ENCODE measurements at regions not wholly inside any gene's neighbourhood (a gene's known extent, or its start where the extent isn't known, plus 50 kb on each side); places are given as distances from the start of the nearest gene placed in this dataset.

- no peak for DNase-seq (ENCODE audit: low read depth)
- TF ChIP-seq CTCF (conservative IDR thresholded peaks at IDR 0.05; ENCODE audit: low read depth, low read length): no peak
- no peak overlapping the region for H3K4me3 ChIP-seq (ENCODE audit: low read depth, low read length)
These were observed 79.4 kb upstream of the EN2 start for GRCh38 chr7:155378580-155378934.

GRCh38 chr7:155378959-155379871, 78.7 kb upstream of the EN2 start:
- no peak overlapping the region for H3K4me3 ChIP-seq (ENCODE audit: low read depth, low read length)
- no peak for DNase-seq (ENCODE audit: low read depth)
- TF ChIP-seq CTCF (conservative IDR thresholded peaks at IDR 0.05; ENCODE audit: low read depth, low read length): no peak

GRCh38 chr7:155380221-155380861, 77.6 kb upstream of the EN2 start:
- H3K4me3 ChIP-seq (ENCODE audit: low read depth, low read length): no peak overlapping the region
- peak; percentile 80 for DNase-seq (ENCODE audit: low read depth)
- peak; percentile 86 for TF ChIP-seq CTCF (conservative IDR thresholded peaks at IDR 0.05; ENCODE audit: low read depth, low read length)

GRCh38 chr7:155380976-155381851, 76.7 kb upstream of the EN2 start:
- TF ChIP-seq CTCF (conservative IDR thresholded peaks at IDR 0.05; ENCODE audit: low read depth, low read length): no peak
- no peak for DNase-seq (ENCODE audit: low read depth)
- no peak overlapping the region for H3K4me3 ChIP-seq (ENCODE audit: low read depth, low read length)

GRCh38 chr7:155381852-155382801, 75.8 kb upstream of the EN2 start:
- no peak for TF ChIP-seq CTCF (conservative IDR thresholded peaks at IDR 0.05; ENCODE audit: low read depth, low read length)
- H3K4me3 ChIP-seq (ENCODE audit: low read depth, low read length): no peak overlapping the region
- DNase-seq (ENCODE audit: low read depth): no peak

GRCh38 chr7:155382802-155383171, 75.1 kb upstream of the EN2 start:
- H3K4me3 ChIP-seq (ENCODE audit: low read depth, low read length): no peak overlapping the region
- TF ChIP-seq CTCF (conservative IDR thresholded peaks at IDR 0.05; ENCODE audit: low read depth, low read length): no peak
- no peak for DNase-seq (ENCODE audit: low read depth)
